Stimulated activated CD4-positive, alpha-beta T cell treated with anti-CD3 and anti-CD28 coated beads, Interleukin-4, amount 100 ng/mL, for 4 hours (primary cell): ENCODE measurements at regions not wholly inside any gene's neighbourhood (a gene's known extent, or its start where the extent isn't known, plus 50 kb on each side); places are given as distances from the start of the nearest gene placed in this dataset.

Source experiments
- DNase-seq, 2 experiments: peaks; one replicate each; pipeline ENCODE4 v3.0.0-alpha.2; 2020

GRCh38 chr6:140855520-140855919, 1277.2 kb upstream of the GJE1 start:
- DNase-seq = no peak

- DNase-seq = no peak
These were observed 1278.4 kb upstream of the GJE1 start for GRCh38 chr6:140854318-140854717.

GRCh38 chr6:140850438-140850837, 1282.3 kb upstream of the GJE1 start:
- no peak for DNase-seq

- no peak for DNase-seq
These were observed 1283.3 kb upstream of the GJE1 start for GRCh38 chr6:140849456-140849855.

GRCh38 chr6:140847262-140847645, 1285.5 kb upstream of the GJE1 start:
- DNase-seq = no peak

GRCh38 chr6:140846503-140847261, 1286.0 kb upstream of the GJE1 start:
- DNase-seq = no peak

- no peak for DNase-seq
These were observed 1287.0 kb upstream of the GJE1 start for GRCh38 chr6:140845701-140846100.

GRCh38 chr6:140844167-140844566, 1288.6 kb upstream of the GJE1 start:
- DNase-seq = no peak

- DNase-seq = no peak
These were observed 1299.3 kb upstream of the GJE1 start for GRCh38 chr6:140833408-140833807.

GRCh38 chr6:140830666-140831065, 1302.1 kb upstream of the GJE1 start:
- no peak for DNase-seq

- DNase-seq = no peak
These were observed 1303.9 kb upstream of the GJE1 start for GRCh38 chr6:140828856-140829255.

GRCh38 chr6:140827593-140827992, 1305.1 kb upstream of the GJE1 start:
- no peak for DNase-seq

GRCh38 chr6:140825731-140826130, 1307.0 kb upstream of the GJE1 start:
- no peak for DNase-seq

GRCh38 chr6:140824595-140824994, 1308.1 kb upstream of the GJE1 start:
- DNase-seq = no peak

- no peak for DNase-seq
These were observed 1311.5 kb upstream of the GJE1 start for GRCh38 chr6:140821196-140821595.

GRCh38 chr6:140817176-140817575, 1315.5 kb upstream of the GJE1 start:
- no peak for DNase-seq

- no peak for DNase-seq
These were observed 1316.0 kb upstream of the GJE1 start for GRCh38 chr6:140816681-140817080.

- DNase-seq = no peak
These were observed 1320.1 kb upstream of the GJE1 start for GRCh38 chr6:140812636-140813035.

- no peak for DNase-seq
These were observed 1321.1 kb upstream of the GJE1 start for GRCh38 chr6:140811642-140812041.

- no peak for DNase-seq
These were observed 1323.0 kb upstream of the GJE1 start for GRCh38 chr6:140809694-140810101.

GRCh38 chr6:140806431-140806830, 1326.3 kb upstream of the GJE1 start:
- DNase-seq = no peak

GRCh38 chr6:140794544-140794943, 1338.2 kb upstream of the GJE1 start:
- DNase-seq = no peak

GRCh38 chr6:140790109-140790508, 1342.6 kb upstream of the GJE1 start:
- no peak for DNase-seq

- DNase-seq = no peak
These were observed 1343.3 kb upstream of the GJE1 start for GRCh38 chr6:140789466-140789865.

- no peak for DNase-seq
These were observed 1346.8 kb upstream of the GJE1 start for GRCh38 chr6:140785926-140786325.
